HG02884 (cell line): ENCODE measurements at regions not wholly inside any gene's neighbourhood (a gene's known extent, or its start where the extent isn't known, plus 50 kb on each side); places are given as distances from the start of the nearest gene placed in this dataset.
"Not testable (repeated sequence)": the region's sequence is repeated elsewhere in the genome, so short reads cannot be mapped to it uniquely, and the experiment has no call there.

ENCODE experiments used
- ATAC-seq: cut with Tn5 transposase; IDR thresholded peaks from one replicate; pipeline ENCODE4 v1.9.1; 2021; ENCODE audit warnings: mild to moderate bottlenecking, moderate library complexity; ENCODE audit not compliant: unreplicated experiment

- ATAC-seq = no peak
Measured at GRCh38 chr7:109579901-109580300, 1010.2 kb downstream of the DNAJB9 start.

DNA sequence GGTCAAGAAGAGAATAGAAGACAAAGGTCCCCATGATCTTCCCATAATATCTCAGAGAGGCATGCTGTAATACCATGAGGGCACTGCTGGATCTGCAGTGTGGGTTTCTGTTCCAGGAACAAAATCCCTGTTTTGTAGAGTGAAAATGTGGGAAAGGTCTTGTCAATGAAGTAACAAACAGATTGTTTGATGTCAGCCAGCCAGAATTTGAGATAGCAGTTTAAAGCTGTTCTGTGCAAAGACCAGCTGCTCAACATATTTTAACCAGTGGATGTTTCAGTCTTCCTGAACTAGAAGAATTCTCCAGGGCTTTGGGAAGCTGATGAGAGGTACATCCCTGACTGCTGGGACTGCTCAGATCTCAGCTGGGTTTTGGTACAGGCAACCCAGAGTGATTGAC is 1012.5 kb downstream of the DNAJB9 start:
- no peak for ATAC-seq

- not testable (repeated sequence) for ATAC-seq
Measured at GRCh38 chr7:109596948-109597347, 1027.3 kb downstream of the DNAJB9 start.

DNA sequence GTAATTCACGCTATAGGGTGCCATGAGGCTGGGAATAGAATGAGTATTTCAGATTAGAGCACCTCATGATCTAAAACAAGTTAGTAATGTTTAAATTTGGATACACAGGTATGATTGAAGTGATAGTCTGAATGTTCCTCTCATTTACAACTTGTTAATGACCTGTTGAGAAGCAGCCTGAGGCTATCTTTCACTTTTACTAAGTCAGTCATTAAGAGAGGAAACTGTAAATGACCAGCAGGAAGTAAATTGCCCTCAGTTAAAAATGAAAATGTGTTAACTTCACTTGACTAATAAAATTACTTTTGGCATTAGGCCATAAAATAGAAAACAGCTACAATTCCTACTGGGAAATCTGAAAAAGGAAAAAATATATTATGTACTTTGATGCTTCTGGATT is 1042.0 kb downstream of the DNAJB9 start:
- no peak for ATAC-seq

DNA sequence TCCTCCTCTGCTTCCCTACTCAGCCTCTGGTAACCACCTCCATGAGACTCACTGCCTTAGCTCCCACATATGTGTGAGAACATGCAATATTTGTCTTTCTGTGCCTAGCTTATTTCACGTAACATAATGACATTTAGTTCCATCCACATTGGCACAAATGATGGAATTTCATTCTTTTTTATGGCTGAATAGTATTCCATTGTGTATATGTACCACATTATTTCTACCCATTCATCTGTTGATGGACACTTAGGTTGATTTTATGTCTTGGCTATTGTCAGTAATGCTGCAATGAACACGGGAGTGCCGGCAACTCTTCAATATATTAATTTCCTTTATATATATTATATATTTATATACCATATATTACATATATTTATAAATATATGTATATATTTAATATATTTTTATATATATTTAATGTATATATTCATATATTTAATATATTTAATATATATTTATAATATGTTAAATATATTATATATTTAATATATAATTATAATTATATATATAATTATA is 1046.9 kb downstream of the DNAJB9 start:
- no peak for ATAC-seq

- ATAC-seq = no peak
Measured at GRCh38 chr7:109622320-109622719, 1052.6 kb downstream of the DNAJB9 start.

DNA sequence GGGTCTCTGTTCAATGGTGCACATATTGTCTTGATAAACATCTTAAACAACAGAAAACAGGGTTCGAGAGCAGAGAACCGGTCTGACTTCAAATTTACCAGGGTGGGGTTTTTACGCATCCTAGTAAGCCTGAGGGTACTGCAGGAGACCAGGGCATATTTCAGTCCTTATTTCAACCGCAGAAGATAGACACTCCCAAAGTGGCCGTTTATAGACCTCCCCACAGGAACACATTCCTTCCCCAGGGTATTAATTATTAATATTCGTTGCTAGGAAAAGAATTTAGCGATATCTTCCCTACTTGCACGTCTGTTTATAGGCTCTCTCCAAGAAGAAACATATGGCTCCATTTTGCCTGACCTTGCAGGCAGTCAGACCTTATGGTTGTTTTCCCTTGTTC is 1063.2 kb downstream of the DNAJB9 start:
- not testable (repeated sequence) for ATAC-seq

DNA sequence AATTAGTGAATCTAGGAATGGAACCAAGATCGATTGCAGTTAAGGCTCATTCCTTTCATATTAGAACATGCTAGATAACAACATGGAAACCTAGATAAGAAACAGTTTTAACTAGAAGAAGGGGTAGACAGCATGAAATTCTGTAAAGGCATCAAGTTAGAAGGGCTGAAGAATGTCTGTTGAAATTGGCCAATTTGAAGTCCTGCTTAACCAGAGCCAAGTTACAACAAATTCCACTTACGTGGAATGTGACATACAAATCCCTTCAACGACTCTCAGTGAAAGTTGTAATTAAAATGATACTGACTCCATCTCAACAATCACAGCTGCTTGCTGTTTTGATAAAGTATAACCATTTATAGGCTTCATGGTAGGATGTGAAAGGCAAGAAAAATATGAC is 1065.7 kb downstream of the DNAJB9 start:
- ATAC-seq = no peak

DNA sequence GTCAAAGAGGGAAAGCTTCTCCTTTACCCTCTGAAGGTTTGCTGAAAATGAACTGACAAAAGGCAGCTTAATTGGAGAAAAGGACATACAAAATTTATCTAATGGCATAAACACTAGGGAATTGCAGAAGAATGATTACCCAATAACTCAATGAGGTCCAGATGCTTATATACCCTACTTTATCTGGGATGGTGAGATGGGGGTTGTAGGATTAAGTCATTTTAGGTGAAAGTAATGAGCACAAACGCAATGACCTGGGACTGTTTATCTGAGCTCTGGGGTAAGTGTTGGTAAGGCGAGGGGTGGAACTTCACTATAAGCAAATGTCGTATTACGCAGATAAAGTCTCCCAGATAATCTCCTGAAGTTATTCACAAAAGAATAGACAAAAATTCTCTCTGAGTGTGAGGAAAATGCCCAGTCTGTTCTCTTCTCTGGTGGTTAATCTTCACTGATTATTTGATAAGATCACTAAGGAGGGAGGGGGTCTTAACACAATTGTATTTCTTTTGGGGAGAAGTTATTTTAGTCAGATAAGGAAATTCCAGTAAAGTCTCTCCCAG is 1067.8 kb downstream of the DNAJB9 start:
- ATAC-seq = no peak

DNA sequence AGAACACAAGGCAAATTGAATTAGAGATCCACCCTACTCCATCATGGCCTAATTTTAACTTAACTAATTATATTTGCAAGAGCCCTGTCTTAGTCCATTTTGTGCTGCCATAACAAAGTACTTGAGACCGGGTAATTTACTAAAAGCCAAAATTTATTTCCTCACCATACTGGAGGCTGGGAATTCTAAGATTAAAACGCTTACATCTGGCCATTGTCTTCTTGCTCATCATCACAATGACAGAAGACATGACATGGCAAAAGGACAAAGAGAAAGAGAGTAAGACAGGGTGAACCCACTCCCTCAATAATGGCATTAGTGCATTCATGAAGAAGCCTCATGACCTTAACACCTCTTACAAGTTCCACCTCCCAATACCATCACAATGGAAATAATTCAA is 1068.6 kb downstream of the DNAJB9 start:
- ATAC-seq = no peak

DNA sequence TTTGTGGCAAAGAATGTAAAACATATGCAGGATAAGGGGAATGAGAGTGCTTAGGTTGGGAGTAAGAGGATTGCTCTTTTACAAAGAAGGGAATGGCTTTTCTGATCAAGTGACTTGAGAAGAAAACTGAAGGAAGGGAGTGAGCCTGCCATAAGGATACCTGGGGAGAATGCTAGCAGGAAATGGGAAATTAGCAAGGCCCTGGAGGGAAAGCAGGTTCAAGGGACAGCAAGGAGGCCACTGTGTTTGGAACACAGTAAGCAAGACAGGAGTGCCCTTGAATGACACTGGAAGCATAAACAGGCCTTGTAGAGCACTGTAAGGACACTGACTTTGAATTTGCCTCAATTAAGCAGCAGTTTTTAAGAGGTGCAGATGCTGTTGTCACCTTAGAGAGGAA is 1069.9 kb downstream of the DNAJB9 start:
- no peak for ATAC-seq

GRCh38 chr7:109641445-109641844 is 1071.8 kb downstream of the DNAJB9 start:
- no peak for ATAC-seq

DNA sequence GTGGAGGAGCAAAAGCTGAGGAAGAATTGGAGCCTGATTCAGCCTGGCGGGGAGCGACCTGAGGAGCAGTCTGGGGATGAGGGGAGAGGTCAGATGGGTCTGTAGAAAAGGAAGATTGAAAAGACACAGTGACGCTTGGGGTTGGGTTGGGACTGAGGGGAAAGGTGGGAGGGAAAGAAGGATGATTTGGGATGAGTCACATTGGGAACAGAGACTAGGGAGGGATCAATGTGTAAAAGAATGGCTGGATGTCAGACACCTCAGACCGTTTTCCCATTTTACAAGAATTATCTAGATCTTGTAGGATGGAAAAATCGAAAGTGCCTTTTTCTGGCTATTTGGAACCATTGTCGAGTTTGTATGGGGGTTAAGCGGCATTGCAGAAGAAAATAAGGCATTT is 1076.5 kb downstream of the DNAJB9 start:
- no peak for ATAC-seq

DNA sequence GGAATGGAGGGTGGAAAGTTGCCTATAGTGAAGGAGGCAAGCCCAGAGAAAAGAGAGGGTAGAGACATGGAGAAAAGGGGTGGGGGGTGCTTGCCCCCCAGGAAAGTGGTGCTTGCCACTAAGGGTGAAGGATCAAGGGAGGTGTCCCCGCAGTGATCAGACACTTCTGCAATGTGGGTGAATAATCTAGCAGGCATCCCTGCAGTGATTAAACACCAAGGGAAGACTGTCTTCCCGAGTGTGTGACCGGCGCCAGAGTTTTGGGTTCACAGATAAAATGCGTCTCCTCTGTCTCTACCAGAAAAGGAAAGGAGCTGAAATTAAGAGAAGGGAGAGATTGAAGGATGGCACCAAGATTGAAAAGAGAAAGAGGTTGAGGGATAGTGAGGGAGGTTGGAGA is 1076.9 kb downstream of the DNAJB9 start:
- ATAC-seq = not testable (repeated sequence)

- ATAC-seq = not testable (repeated sequence)
Measured at GRCh38 chr7:109647263-109647662, 1077.6 kb downstream of the DNAJB9 start.

GRCh38 chr7:109659261-109659660 is 1089.6 kb downstream of the DNAJB9 start:
- ATAC-seq = no peak

GRCh38 chr7:109660401-109660800 is 1090.7 kb downstream of the DNAJB9 start:
- ATAC-seq = no peak

DNA sequence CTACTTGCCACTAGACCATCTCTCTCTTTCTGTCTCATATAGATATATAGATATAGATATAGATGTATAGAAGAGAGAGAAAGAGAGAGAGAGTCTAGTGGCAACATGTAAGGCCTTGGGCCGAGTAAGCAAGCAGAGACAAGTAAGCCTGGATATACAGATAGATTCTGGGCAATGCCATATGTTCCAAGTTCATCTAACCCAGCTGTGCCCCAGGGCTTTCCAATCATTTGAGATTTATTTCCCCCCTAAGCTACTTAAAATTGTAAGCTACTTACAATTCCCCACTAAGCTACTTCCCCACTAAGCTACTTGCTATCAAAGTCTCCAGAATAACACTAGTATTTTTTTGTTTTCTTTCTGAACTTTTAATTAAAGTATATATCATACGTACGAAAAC is 1094.1 kb downstream of the DNAJB9 start:
- ATAC-seq = no peak

DNA sequence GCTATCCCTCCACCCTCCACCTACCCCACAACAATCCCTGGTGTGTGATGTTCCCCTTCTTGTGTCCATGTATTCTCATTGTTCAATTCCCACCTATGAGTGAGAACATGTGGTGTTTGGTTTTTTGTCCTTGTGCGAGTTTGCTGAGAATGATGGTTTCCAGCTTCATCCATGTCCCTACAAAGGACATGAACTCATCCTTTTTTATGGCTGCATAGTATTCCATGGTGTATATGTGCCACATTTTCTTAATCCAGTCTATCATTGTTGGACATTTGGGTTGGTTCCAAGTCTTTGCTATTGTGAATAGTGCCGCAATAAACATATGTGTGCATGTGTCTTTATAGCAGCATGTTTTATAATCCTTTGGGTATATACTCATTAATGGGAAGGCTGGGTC is 1117.6 kb downstream of the DNAJB9 start:
- ATAC-seq = not testable (repeated sequence)

DNA sequence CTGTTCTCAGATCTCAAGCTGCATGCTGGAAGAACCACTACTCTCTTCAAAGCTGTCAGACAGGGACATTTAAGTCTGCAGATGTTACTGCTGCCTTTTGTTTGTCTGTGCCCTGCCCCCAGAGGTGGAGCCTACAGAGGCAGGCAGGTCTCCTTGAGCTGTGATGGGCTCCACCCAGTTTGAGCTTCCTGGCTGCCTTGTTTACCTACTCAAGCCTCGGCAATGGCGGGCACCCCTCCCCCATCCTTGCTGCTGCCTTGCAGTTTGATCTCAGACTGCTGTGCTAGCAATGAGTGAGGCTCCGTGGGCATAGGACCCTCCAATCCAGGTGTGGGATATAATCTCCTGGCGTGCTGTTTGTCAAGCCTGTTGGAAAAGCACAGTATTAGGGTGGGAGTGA is 1122.9 kb downstream of the DNAJB9 start:
- ATAC-seq = not testable (repeated sequence)

- no peak for ATAC-seq
Measured at GRCh38 chr7:109694149-109695071, 1124.7 kb downstream of the DNAJB9 start.

- no peak for ATAC-seq
Measured at GRCh38 chr7:109695419-109695818, 1125.7 kb downstream of the DNAJB9 start.
